Right renal cortex interstitium (tissue), 3 donors: ENCODE measurements at regions not wholly inside any gene's neighbourhood (a gene's known extent, or its start where the extent isn't known, plus 50 kb on each side); places are given as distances from the start of the nearest gene placed in this dataset.

Experiments used
- DNase-seq, 3 donors: peaks; one replicate each; pipeline ENCODE4 v3.0.0-alpha.2; 2013; ENCODE audit warnings: low read depth in 3 of 3, low spot score in 2 of 3

- DNase-seq, result no peak
Observed at GRCh38 chr2:223545830-223546229, 56.3 kb downstream of the SCG2 start.
